Panc1 (cell line): ENCODE measurements at regions not wholly inside any gene's neighbourhood (a gene's known extent, or its start where the extent isn't known, plus 50 kb on each side); places are given as distances from the start of the nearest gene placed in this dataset.
"Not testable (repeated sequence)": the region's sequence is repeated elsewhere in the genome, so short reads cannot be mapped to it uniquely, and the experiment has no call there.

Experiments used
- ATAC-seq: fragments of 200-7000 bp; cut with Tn5 transposase; 2 replicates; pipeline ENCODE4 v1.9.1; 2020; ENCODE audit warnings: mild to moderate bottlenecking, moderate library complexity
- BruUV-seq: library from RNA; stranded (reverse); fragments of 400-500 nt; replicated peaks from 2 replicates; lab custom pipeline; 2021; lab: Mats Ljungman, UMichigan
- CTCF ChIA-PET: fragments of 300-600 bp; sonication (Branson Sonifier 250); formaldehyde crosslinking; loops from one replicate; lab custom pipeline; 2022; ENCODE audit warnings: antibody characterized with exemption; lab: Charles Lee
- POLR2A ChIA-PET: fragments of 300-600 bp; sonication (Branson Sonifier 250); formaldehyde crosslinking; loops from one replicate; lab custom pipeline; 2022; ENCODE audit warnings: antibody characterized with exemption; lab: Charles Lee
- DNase-seq: peaks from one replicate; pipeline ENCODE4 v3.0.0-alpha.2; 2010; ENCODE audit warnings: low read depth, low spot score
- H3K27ac ChIP-seq: 2 replicates; pipeline ENCODE4 v1.5.1; 2011; ENCODE audit warnings: mild to moderate bottlenecking, low read length, inconsistent platforms
- H3K27me3 ChIP-seq: fragments of 200-500 bp; sonication (Bioruptor generic); 2 replicates; pipeline ENCODE4 v1.6.0; 2014; ENCODE audit warnings: low read length, inconsistent platforms; ENCODE audit not compliant: control insufficient read depth, insufficient read depth
- H3K36me3 ChIP-seq: fragments of 200-500 bp; sonication (Bioruptor generic); 2 replicates; pipeline ENCODE4 v1.5.1; 2014; ENCODE audit warnings: inconsistent platforms, mild to moderate bottlenecking, low read length, moderate library complexity; ENCODE audit not compliant: control insufficient read depth, insufficient read depth
- H3K4me1 ChIP-seq: 2 replicates; pipeline ENCODE4 v1.5.1; 2011; ENCODE audit warnings: inconsistent platforms, mild to moderate bottlenecking, low read length, moderate library complexity; ENCODE audit not compliant: control insufficient read depth, insufficient read depth
- H3K4me3 ChIP-seq, 2 experiments: 2 replicates each; pipeline ENCODE4 v1.5.1; 2011 to 2012; ENCODE audit warnings: low read depth in 2 of 2, low read length in 2 of 2, mild to moderate bottlenecking in 2 of 2, inconsistent platforms in 1 of 2, moderate library complexity in 1 of 2
- H3K9me3 ChIP-seq: fragments of 200-500 bp; sonication (Bioruptor generic); 2 replicates; pipeline ENCODE4 v1.5.1; 2014; ENCODE audit warnings: low read depth, mild to moderate bottlenecking, inconsistent platforms, low read length, moderate library complexity; ENCODE audit not compliant: control insufficient read depth, insufficient read depth
- POLR2AphosphoS5 ChIP-seq: IDR thresholded peaks from 2 replicates; pipeline ENCODE4 v1.6.1; 2012; ENCODE audit warnings: mild to moderate bottlenecking, low read depth, low read length, moderate library complexity
- SIN3A ChIP-seq: IDR thresholded peaks from 2 replicates; pipeline ENCODE4 v1.6.1; 2012; ENCODE audit warnings: low read depth, mild to moderate bottlenecking, low read length, moderate library complexity, borderline replicate concordance; ENCODE audit not compliant: insufficient read depth
- TCF7L2 ChIP-seq: IDR thresholded peaks from 2 replicates; pipeline ENCODE4 v1.6.1; 2011; ENCODE audit warnings: mild to moderate bottlenecking, low read depth, low read length, inconsistent platforms
- in situ Hi-C: cut with HindIII; loops from 2 replicates; pipeline ENCODE4 v1.10.0; 2016; ENCODE audit warnings: low sequenced_read_pairs, low pct_unique_long_range_greater_than_20kb
- intact Hi-C: fragments of 100-400 bp; cut with micrococcal nuclease; formaldehyde crosslinking; loops from one replicate; pipeline ENCODE4 v1.10.0; 2022; ENCODE audit not compliant: unreplicated experiment
- TF ChIP-seq, protein P1 (sequence below), 2 experiments: IDR thresholded peaks; 2 replicates each; pipeline ENCODE4 v1.6.1; 2011 to 2012; ENCODE audit warnings: low read depth in 2 of 2, control low read depth in 1 of 2, low read length in 1 of 2, mild to moderate bottlenecking in 1 of 2, moderate library complexity in 1 of 2; ENCODE audit not compliant: insufficient read depth in 1 of 2
- TF ChIP-seq, protein P2 (sequence below): fragments of 450-650 bp; IDR thresholded peaks from 2 replicates; pipeline ENCODE4 v1.5.1; 2017; ENCODE audit warnings: mild to moderate bottlenecking

DNA sequence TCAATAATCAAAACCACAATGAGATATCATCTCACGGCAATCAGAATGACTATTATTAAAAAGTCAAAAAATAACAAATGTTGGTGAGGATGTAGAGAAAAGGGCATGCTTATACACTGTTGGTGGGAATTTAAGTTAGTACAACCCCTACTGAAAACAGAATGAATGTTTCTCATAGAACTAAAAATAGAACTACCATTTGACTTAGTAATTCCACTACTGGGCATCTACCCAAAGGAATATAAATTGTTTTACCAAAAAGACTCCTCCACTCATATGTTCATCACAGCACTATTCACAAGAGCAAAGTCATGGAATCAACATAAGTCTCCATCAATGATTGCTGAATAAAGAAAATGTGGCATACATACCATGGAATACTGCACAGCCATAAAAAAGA is 278.1 kb upstream of the ARSJ start:
- H3K4me1 ChIP-seq = no peaks in the 10 kb centered on the region
- ATAC-seq (no peak), DNase-seq (no peak)
- no peaks in the 10 kb centered on the region for H3K9me3 ChIP-seq
- no peaks in the 10 kb centered on the region for H3K36me3 ChIP-seq
- in situ Hi-C loops (no loop called here), intact Hi-C loops (no loop called here)
- no TSS peak for BruUV-seq
- TF ChIP-seq POLR2AphosphoS5 = no peak
- TF ChIP-seq TCF7L2 = no peak
- TF ChIP-seq SIN3A = no peak
- TF ChIP-seq, protein P1, sequence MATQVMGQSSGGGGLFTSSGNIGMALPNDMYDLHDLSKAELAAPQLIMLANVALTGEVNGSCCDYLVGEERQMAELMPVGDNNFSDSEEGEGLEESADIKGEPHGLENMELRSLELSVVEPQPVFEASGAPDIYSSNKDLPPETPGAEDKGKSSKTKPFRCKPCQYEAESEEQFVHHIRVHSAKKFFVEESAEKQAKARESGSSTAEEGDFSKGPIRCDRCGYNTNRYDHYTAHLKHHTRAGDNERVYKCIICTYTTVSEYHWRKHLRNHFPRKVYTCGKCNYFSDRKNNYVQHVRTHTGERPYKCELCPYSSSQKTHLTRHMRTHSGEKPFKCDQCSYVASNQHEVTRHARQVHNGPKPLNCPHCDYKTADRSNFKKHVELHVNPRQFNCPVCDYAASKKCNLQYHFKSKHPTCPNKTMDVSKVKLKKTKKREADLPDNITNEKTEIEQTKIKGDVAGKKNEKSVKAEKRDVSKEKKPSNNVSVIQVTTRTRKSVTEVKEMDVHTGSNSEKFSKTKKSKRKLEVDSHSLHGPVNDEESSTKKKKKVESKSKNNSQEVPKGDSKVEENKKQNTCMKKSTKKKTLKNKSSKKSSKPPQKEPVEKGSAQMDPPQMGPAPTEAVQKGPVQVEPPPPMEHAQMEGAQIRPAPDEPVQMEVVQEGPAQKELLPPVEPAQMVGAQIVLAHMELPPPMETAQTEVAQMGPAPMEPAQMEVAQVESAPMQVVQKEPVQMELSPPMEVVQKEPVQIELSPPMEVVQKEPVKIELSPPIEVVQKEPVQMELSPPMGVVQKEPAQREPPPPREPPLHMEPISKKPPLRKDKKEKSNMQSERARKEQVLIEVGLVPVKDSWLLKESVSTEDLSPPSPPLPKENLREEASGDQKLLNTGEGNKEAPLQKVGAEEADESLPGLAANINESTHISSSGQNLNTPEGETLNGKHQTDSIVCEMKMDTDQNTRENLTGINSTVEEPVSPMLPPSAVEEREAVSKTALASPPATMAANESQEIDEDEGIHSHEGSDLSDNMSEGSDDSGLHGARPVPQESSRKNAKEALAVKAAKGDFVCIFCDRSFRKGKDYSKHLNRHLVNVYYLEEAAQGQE (IDR thresholded peaks at IDR 0.05; ENCODE audit: insufficient read depth in 1 of 2, low read depth in 2 of 2, low read length in 1 of 2) = no peak
- TF ChIP-seq, protein P2, sequence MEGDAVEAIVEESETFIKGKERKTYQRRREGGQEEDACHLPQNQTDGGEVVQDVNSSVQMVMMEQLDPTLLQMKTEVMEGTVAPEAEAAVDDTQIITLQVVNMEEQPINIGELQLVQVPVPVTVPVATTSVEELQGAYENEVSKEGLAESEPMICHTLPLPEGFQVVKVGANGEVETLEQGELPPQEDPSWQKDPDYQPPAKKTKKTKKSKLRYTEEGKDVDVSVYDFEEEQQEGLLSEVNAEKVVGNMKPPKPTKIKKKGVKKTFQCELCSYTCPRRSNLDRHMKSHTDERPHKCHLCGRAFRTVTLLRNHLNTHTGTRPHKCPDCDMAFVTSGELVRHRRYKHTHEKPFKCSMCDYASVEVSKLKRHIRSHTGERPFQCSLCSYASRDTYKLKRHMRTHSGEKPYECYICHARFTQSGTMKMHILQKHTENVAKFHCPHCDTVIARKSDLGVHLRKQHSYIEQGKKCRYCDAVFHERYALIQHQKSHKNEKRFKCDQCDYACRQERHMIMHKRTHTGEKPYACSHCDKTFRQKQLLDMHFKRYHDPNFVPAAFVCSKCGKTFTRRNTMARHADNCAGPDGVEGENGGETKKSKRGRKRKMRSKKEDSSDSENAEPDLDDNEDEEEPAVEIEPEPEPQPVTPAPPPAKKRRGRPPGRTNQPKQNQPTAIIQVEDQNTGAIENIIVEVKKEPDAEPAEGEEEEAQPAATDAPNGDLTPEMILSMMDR = no peak
- H3K4me3 ChIP-seq = no peak overlapping the region
- POLR2A ChIA-PET = interaction anchor here (0.6 kb wide), 1 partner anchor 28 kb away, joined by 5 read pairs; no protein-coding TSS in a partner anchor
- H3K27ac ChIP-seq = no peak overlapping the region
- H3K27me3 ChIP-seq = no peaks in the 10 kb centered on the region
- CTCF ChIA-PET = no interaction called here

DNA sequence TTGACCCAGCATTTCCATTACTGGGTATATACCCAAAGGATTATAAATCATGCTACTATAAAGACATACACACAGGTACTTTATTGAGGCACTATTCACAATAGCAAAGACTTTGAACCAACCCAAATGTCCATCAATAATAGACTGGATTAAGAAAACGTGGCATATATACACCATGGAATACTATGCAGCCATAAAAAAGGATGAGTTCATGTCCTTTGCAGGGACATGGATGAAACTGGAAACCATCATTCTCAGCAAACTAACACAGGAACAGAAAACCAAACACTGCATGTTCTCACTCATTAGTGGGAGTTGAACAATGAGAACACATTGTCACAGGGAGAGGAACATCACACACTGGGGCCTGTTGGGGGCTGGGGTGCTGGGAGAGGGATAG is 283.0 kb upstream of the ARSJ start:
- H3K27me3 ChIP-seq, H3K4me3 ChIP-seq, CTCF ChIA-PET, H3K36me3 ChIP-seq, ATAC-seq, H3K4me1 ChIP-seq, H3K27ac ChIP-seq, H3K9me3 ChIP-seq, DNase-seq, BruUV-seq, intact Hi-C loops, in situ Hi-C loops, POLR2A ChIA-PET: not testable (repeated sequence)

DNA sequence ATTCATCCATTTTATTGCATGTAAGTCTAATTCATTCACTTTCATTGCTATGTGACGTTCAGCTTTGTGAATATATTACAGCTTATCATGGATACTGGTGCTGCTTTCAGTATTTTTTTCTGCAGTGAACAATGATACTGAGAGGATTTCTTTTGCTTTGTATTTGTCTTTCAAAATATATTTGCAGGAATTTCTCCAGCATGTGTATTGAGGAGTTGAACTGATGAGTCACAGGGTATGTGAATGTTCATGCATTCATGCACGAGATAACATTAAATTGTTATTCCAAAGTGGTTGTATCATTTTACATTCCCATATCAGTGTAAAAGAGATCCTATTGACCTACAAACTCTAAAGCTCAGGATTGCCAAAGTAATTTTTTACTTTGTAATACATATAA is 283.8 kb upstream of the ARSJ start:
- in situ Hi-C loops = no loop called here
- Histone ChIP-seq H3K4me3 (no peak overlapping the region), H3K36me3 (no peaks in the 10 kb centered on the region), H3K9me3 (no peaks in the 10 kb centered on the region), H3K27ac (no peak overlapping the region), H3K27me3 (no peaks in the 10 kb centered on the region), H3K4me1 (no peaks in the 10 kb centered on the region)
- DNase-seq (no peak), ATAC-seq (no peak)
- no TSS peak for BruUV-seq
- TF ChIP-seq, protein P2 = no peak
- TF ChIP-seq TCF7L2 = no peak
- TF ChIP-seq POLR2AphosphoS5 = no peak
- TF ChIP-seq, protein P1 (IDR thresholded peaks at IDR 0.05; ENCODE audit: insufficient read depth in 1 of 2, low read depth in 2 of 2, low read length in 1 of 2) = no peak
- TF ChIP-seq SIN3A = no peak
- POLR2A ChIA-PET = no interaction called here
- intact Hi-C loops = no loop called here
- CTCF ChIA-PET = no interaction called here
